A549 (cell line): ENCODE measurements at regions not wholly inside any gene's neighbourhood (a gene's known extent, or its start where the extent isn't known, plus 50 kb on each side); places are given as distances from the start of the nearest gene placed in this dataset.

ENCODE experiments used
- ATAC-seq, 2 experiments: fragments of 200-7000 bp in 1 of 2; fragments of >200 bp in 1 of 2; cut with Nextera tagmentation in 1 of 2; cut with Tn5 transposase in 1 of 2; 3 replicates each; pipeline versions ENCODE4 v1.8.0 to v1.9.1; 2018 to 2020; ENCODE audit warnings: mild to moderate bottlenecking in 1 of 2, moderate library complexity in 1 of 2
- CTCF ChIA-PET: fragments of 300-600 bp; sonication (Branson Sonifier 250); formaldehyde crosslinking; extraction: SDS; loops from one replicate; lab custom pipeline; 2021; ENCODE audit warnings: antibody characterized with exemption, inconsistent platforms; lab: Yijun Ruan, JAX
- POLR2A ChIA-PET: fragments of 350-600 bp; formaldehyde crosslinking; extraction: SDS; loops from one replicate; lab custom pipeline; 2021; ENCODE audit warnings: antibody characterized with exemption, inconsistent platforms; lab: Yijun Ruan, JAX
- DNase-seq, 2 experiments: peaks; one replicate each; pipeline versions ENCODE4 v3.0.0 to v3.0.0-alpha.2; 2011 to 2016; ENCODE audit warnings: low read depth in 1 of 2, low spot score in 1 of 2
- FAIRE-seq: peaks from 2 replicates; lab custom pipeline; 2011; peaks lifted over from hg19 to GRCh38; lab: Jason Lieb, UNC
- H3K27ac ChIP-seq, 2 experiments: fragments of >200 bp; sonication (Bioruptor Twin); formaldehyde crosslinking; 3 replicates each; pipeline ENCODE4 v1.5.1; 2016 to 2017
- H3K4me1 ChIP-seq: fragments of >200 bp; sonication (Bioruptor Twin); formaldehyde crosslinking; 3 replicates; pipeline ENCODE4 v1.6.1; 2016
- H3K4me2 ChIP-seq: fragments of >200 bp; sonication (Bioruptor Twin); formaldehyde crosslinking; 3 replicates; pipeline ENCODE4 v1.6.1; 2016
- H3K4me3 ChIP-seq: fragments of >200 bp; sonication (Bioruptor Twin); formaldehyde crosslinking; 3 replicates; pipeline ENCODE4 v1.5.1; 2016
- H3K9me3 ChIP-seq: fragments of >200 bp; sonication (Bioruptor Twin); formaldehyde crosslinking; 3 replicates; pipeline ENCODE4 v1.6.1; 2016
- BCL3 ChIP-seq: fragments of >200 bp; sonication (Bioruptor Twin); formaldehyde crosslinking; IDR thresholded peaks from 3 replicates; pipeline ENCODE4 v1.6.1; 2016
- BHLHE40 ChIP-seq: IDR thresholded peaks from 2 replicates; pipeline ENCODE4 v1.6.1; 2012; ENCODE audit warnings: low read depth, low read length, inconsistent platforms
- CBX8 ChIP-seq: fragments of 200-600 bp; sonication (generic); IDR thresholded peaks from 2 replicates; pipeline ENCODE4 v1.6.1; 2016
- CHD4 ChIP-seq: fragments of 200-600 bp; sonication (generic); IDR thresholded peaks from 2 replicates; pipeline ENCODE4 v1.6.1; 2016; ENCODE audit warnings: antibody characterized with exemption, mild to moderate bottlenecking, borderline replicate concordance
- EHF ChIP-seq: fragments of 250-450 bp; sonication (Bioruptor Pico); IDR thresholded peaks from 2 replicates; pipeline ENCODE4 v1.5.0; 2020; ENCODE audit warnings: mild to moderate bottlenecking
- ELK1 ChIP-seq: fragments of 150-350 bp; IDR thresholded peaks from 2 replicates; pipeline ENCODE4 v1.6.1; 2014; ENCODE audit warnings: low read depth, mild to moderate bottlenecking, low read length
- EP300 ChIP-seq, 2 experiments: fragments of >200 bp; sonication (Bioruptor Twin); formaldehyde crosslinking; IDR thresholded peaks; 2 replicates in 1 of 2; 3 replicates in 1 of 2; pipeline ENCODE4 v1.6.1; 2016 to 2017
- ESRRA ChIP-seq: fragments of 150-350 bp; IDR thresholded peaks from 2 replicates; pipeline ENCODE4 v1.6.1; 2014; ENCODE audit warnings: mild to moderate bottlenecking, low read length, borderline replicate concordance
- GATA3 ChIP-seq: IDR thresholded peaks from 2 replicates; pipeline ENCODE4 v1.6.1; 2012; ENCODE audit warnings: borderline replicate concordance
- HOXA7 ChIP-seq: fragments of 250-450 bp; sonication (Bioruptor Pico); IDR thresholded peaks from 2 replicates; pipeline ENCODE4 v1.5.0; 2020; ENCODE audit warnings: mild to moderate bottlenecking, moderate library complexity
- HOXB13 ChIP-seq: fragments of 250-450 bp; sonication (Bioruptor Pico); IDR thresholded peaks from 2 replicates; pipeline ENCODE4 v1.5.0; 2020; ENCODE audit warnings: low read depth, mild to moderate bottlenecking, moderate library complexity
- JUN ChIP-seq, 2 experiments: fragments of >200 bp; sonication (Bioruptor Twin); formaldehyde crosslinking; IDR thresholded peaks; 2 replicates in 1 of 2; 3 replicates in 1 of 2; pipeline ENCODE4 v1.6.1; 2016 to 2017
- JUNB ChIP-seq: fragments of >200 bp; sonication (Bioruptor Twin); formaldehyde crosslinking; IDR thresholded peaks from 2 replicates; pipeline ENCODE4 v1.6.1; 2016
- MAFK ChIP-seq: fragments of 450-650 bp; IDR thresholded peaks from 2 replicates; pipeline ENCODE4 v1.6.1; 2014; ENCODE audit not compliant: partially characterized antibody
- MAZ ChIP-seq: fragments of 150-350 bp; IDR thresholded peaks from 2 replicates; pipeline ENCODE4 v1.6.1; 2014; ENCODE audit warnings: antibody characterized with exemption, low read depth, low read length, borderline replicate concordance
- MYC ChIP-seq: IDR thresholded peaks from 2 replicates; pipeline ENCODE4 v1.6.1; 2012; ENCODE audit warnings: mild to moderate bottlenecking, inconsistent platforms, low read length, improper control_type of control experiment, borderline replicate concordance
- NFE2L2 ChIP-seq: fragments of 150-350 bp; conservative IDR thresholded peaks from 2 replicates; pipeline ENCODE4 v1.6.1; 2014; ENCODE audit warnings: low read length
- NPAS2 ChIP-seq: fragments of 250-450 bp; sonication (Bioruptor Pico); IDR thresholded peaks from 2 replicates; pipeline ENCODE4 v1.8.0; 2022; ENCODE audit warnings: mild to moderate bottlenecking, moderate library complexity, borderline replicate concordance
- PHF8 ChIP-seq: fragments of 200-600 bp; sonication (generic); IDR thresholded peaks from 2 replicates; pipeline ENCODE4 v1.6.1; 2016; ENCODE audit warnings: low read depth, mild to moderate bottlenecking, antibody characterized with exemption, moderate library complexity, borderline replicate concordance
- POLR2A ChIP-seq: IDR thresholded peaks from 2 replicates; pipeline ENCODE4 v1.6.1; 2012; ENCODE audit warnings: mild to moderate bottlenecking, low read length
- POLR2AphosphoS2 ChIP-seq: conservative IDR thresholded peaks from 2 replicates; pipeline ENCODE4 v1.6.1; 2012; ENCODE audit warnings: low read length, improper control_type of control experiment, inconsistent platforms
- RAD21 ChIP-seq, 2 experiments: fragments of >200 bp in 1 of 2; sonication (Bioruptor Twin) in 1 of 2; formaldehyde crosslinking in 1 of 2; IDR thresholded peaks in 1 of 2; conservative IDR thresholded peaks in 1 of 2; 2 replicates in 1 of 2; 3 replicates in 1 of 2; pipeline ENCODE4 v1.6.1; 2012 to 2018; ENCODE audit warnings: inconsistent platforms in 1 of 2
- REST ChIP-seq: fragments of 200-600 bp; sonication (generic); IDR thresholded peaks from 2 replicates; pipeline ENCODE4 v1.6.1; 2016; ENCODE audit warnings: antibody characterized with exemption, mild to moderate bottlenecking, moderate library complexity
- SREBF2 ChIP-seq: fragments of 450-650 bp; IDR thresholded peaks from 2 replicates; pipeline ENCODE4 v1.6.1; 2014; ENCODE audit warnings: mild to moderate bottlenecking, moderate library complexity
- USF2 ChIP-seq: fragments of 450-650 bp; IDR thresholded peaks from 2 replicates; pipeline ENCODE4 v1.6.1; 2014; ENCODE audit warnings: antibody characterized with exemption
- ZC3H11A ChIP-seq: fragments of 450-650 bp; IDR thresholded peaks from 2 replicates; pipeline ENCODE4 v1.6.1; 2014; ENCODE audit warnings: antibody characterized with exemption, mild to moderate bottlenecking
- ZNF302 ChIP-seq: fragments of 250-450 bp; sonication (Bioruptor Pico); IDR thresholded peaks from 2 replicates; pipeline ENCODE4 v1.9.0; 2021; ENCODE audit warnings: inconsistent platforms, mild to moderate bottlenecking, moderate library complexity
- ZSCAN20 ChIP-seq: fragments of 250-450 bp; sonication (Bioruptor Pico); IDR thresholded peaks from 2 replicates; pipeline ENCODE4 v1.8.0; 2022; ENCODE audit warnings: mild to moderate bottlenecking, moderate library complexity
- WGBS: methylation state at CpG from one replicate; pipeline ENCODE4 v1.1.6; 2017; ENCODE audit errors: missing lambda C conversion rate; 5-methylcytosine and 5-hydroxymethylcytosine counted together

- no peak overlapping the region for H3K4me3 ChIP-seq
- FAIRE-seq (no peak), ATAC-seq (no peak), DNase-seq (no peak)
- POLR2A ChIA-PET, result no interaction called here
- H3K4me2 ChIP-seq, result no peak overlapping the region
- no peak overlapping the region for H3K27ac ChIP-seq
- H3K4me1 ChIP-seq, result no peaks in the 10 kb centered on the region
- TF ChIP-seq ELK1 (no peak), MAFK (no peak), USF2 (no peak), RAD21 (conservative IDR thresholded peaks at IDR 0.05 in 1 of 2, IDR thresholded peaks at IDR 0.05 in 1 of 2) (no peak), ZSCAN20 (CRISPR knock-in tag) (no peak), JUNB (no peak), PHF8 (no peak), NFE2L2 (no peak), MYC (no peak)
- H3K9me3 ChIP-seq, result no peaks in the 10 kb centered on the region; the same call in 2 of the 3 replicates
- CTCF ChIA-PET, result no interaction called here
- WGBS, result 90% methylated on average over 1 of the region's 1 CpG
Measured at GRCh38 chr11:41970681-41971080, 511.2 kb upstream of the LRRC4C start.

GRCh38 chr11:41971592-41971991, 512.1 kb upstream of the LRRC4C start:
- Histone ChIP-seq H3K4me2 (no peak overlapping the region), H3K9me3 (no peaks in the 10 kb centered on the region; the same call in 2 of the 3 replicates), H3K27ac (no peak overlapping the region), H3K4me3 (no peak overlapping the region), H3K4me1 (no peaks in the 10 kb centered on the region)
- WGBS, result 9% methylated on average over 5 of the region's 5 CpGs
- FAIRE-seq, result no peak
- no peak for ATAC-seq
- POLR2A ChIA-PET, result no interaction called here
- DNase-seq, result no peak
- CTCF ChIA-PET, result no interaction called here
- TF ChIP-seq MAZ (no peak), BHLHE40 (no peak), POLR2A (no peak), ZNF302 (CRISPR knock-in tag) (no peak), BCL3 (no peak), JUN (IDR thresholded peaks at IDR 0.05) (no peak), NPAS2 (CRISPR knock-in tag) (no peak), ZC3H11A (no peak), EP300 (IDR thresholded peaks at IDR 0.05) (no peak), NFE2L2 (no peak), MAFK (no peak), SREBF2 (no peak), ESRRA (no peak)

- ATAC-seq (no peak), DNase-seq (no peak), FAIRE-seq (no peak)
- Histone ChIP-seq H3K4me3 (no peak overlapping the region), H3K4me1 (no peaks in the 10 kb centered on the region), H3K27ac (no peak overlapping the region), H3K4me2 (no peak overlapping the region), H3K9me3 (no peaks in the 10 kb centered on the region)
- ChIA-PET POLR2A (no interaction called here), CTCF (interaction anchor here (1.0 kb wide), 1 partner anchor 26 kb away, joined by 3 read pairs; no protein-coding TSS in a partner anchor)
- 3% methylated on average over 2 of the region's 2 CpGs for WGBS
- TF ChIP-seq USF2 (no peak), NFE2L2 (no peak), REST (no peak), HOXA7 (no peak), CBX8 (no peak), JUNB (no peak), POLR2AphosphoS2 (no peak), GATA3 (no peak), ZSCAN20 (CRISPR knock-in tag) (no peak), CHD4 (no peak), MAFK (no peak), HOXB13 (no peak), EHF (CRISPR knock-in tag) (no peak), NPAS2 (CRISPR knock-in tag) (no peak), POLR2A (no peak)
Measured at GRCh38 chr11:41978945-41979344, 519.5 kb upstream of the LRRC4C start.
